A673 (cell line): ENCODE measurements at regions not wholly inside any gene's neighbourhood (a gene's known extent, or its start where the extent isn't known, plus 50 kb on each side); places are given as distances from the start of the nearest gene placed in this dataset.

ENCODE experiments used
- BruUV-seq: library from RNA; stranded (reverse); fragments of 400-500 nt; replicated peaks from 2 replicates; lab custom pipeline; 2021; lab: Mats Ljungman, UMichigan
- CTCF ChIA-PET: fragments of 300-600 bp; sonication (Branson Sonifier 250); formaldehyde crosslinking; loops from one replicate; lab custom pipeline; 2022; ENCODE audit warnings: antibody characterized with exemption; lab: Charles Lee
- POLR2A ChIA-PET: fragments of 300-600 bp; sonication (Branson Sonifier 250); formaldehyde crosslinking; loops from one replicate; lab custom pipeline; 2022; ENCODE audit warnings: antibody characterized with exemption; ENCODE audit not compliant: low non-redundant PET; lab: Charles Lee
- DNase-seq: peaks from one replicate; pipeline ENCODE4 v3.0.0-alpha.2; 2015; ENCODE audit warnings: low spot score
- H3K27ac ChIP-seq: fragments of 200-600 bp; sonication (generic); 2 replicates; pipeline ENCODE4 v1.5.1; 2016; ENCODE audit warnings: mixed run types, low read depth, mild to moderate bottlenecking, mixed read lengths, antibody characterized with exemption, low read length; ENCODE audit not compliant: poor library complexity, severe bottlenecking
- H3K27me3 ChIP-seq: fragments of 200-600 bp; sonication (generic); replicated peaks from 2 replicates; pipeline ENCODE4 v1.6.1; 2017; ENCODE audit warnings: mixed run types, low read depth, mild to moderate bottlenecking, mixed read lengths, antibody characterized with exemption, low read length; ENCODE audit not compliant: insufficient read depth, poor library complexity
- H3K36me3 ChIP-seq: fragments of 200-600 bp; sonication (generic); 2 replicates; pipeline ENCODE4 v1.6.1; 2016; ENCODE audit warnings: mixed run types, mild to moderate bottlenecking, mixed read lengths, antibody characterized with exemption, low read length; ENCODE audit not compliant: insufficient read depth, poor library complexity, severe bottlenecking
- H3K4me1 ChIP-seq: fragments of 200-600 bp; sonication (generic); 2 replicates; pipeline ENCODE4 v1.6.1; 2017; ENCODE audit warnings: mixed run types, mild to moderate bottlenecking, mixed read lengths, antibody characterized with exemption, low read length; ENCODE audit not compliant: insufficient read depth, poor library complexity, severe bottlenecking
- H3K4me3 ChIP-seq: fragments of 200-600 bp; sonication (generic); 2 replicates; pipeline ENCODE4 v1.5.1; 2016; ENCODE audit warnings: low read depth, mixed run types, mild to moderate bottlenecking, mixed read lengths, low read length; ENCODE audit not compliant: poor library complexity, severe bottlenecking
- H3K9me3 ChIP-seq: fragments of 200-600 bp; sonication (generic); 2 replicates; pipeline ENCODE4 v1.6.1; 2016; ENCODE audit warnings: mixed run types, low read depth, mild to moderate bottlenecking, mixed read lengths, antibody characterized with exemption, low read length; ENCODE audit not compliant: poor library complexity, severe bottlenecking
- CTCF ChIP-seq: fragments of 300-800, 200-600 bp; sonication (generic); conservative IDR thresholded peaks from 2 replicates; pipeline ENCODE4 v1.5.1; 2017; ENCODE audit warnings: low read depth, mild to moderate bottlenecking, antibody characterized with exemption, low read length, moderate library complexity, mixed read lengths
- EZH2 ChIP-seq: fragments of 200-600 bp; sonication (generic); IDR thresholded peaks from 2 replicates; pipeline ENCODE4 v1.6.1; 2017; ENCODE audit warnings: borderline replicate concordance, low read depth, mild to moderate bottlenecking, mixed read lengths, antibody characterized with exemption, low read length; ENCODE audit not compliant: poor library complexity, severe bottlenecking
- intact Hi-C: fragments of 100-400 bp; cut with micrococcal nuclease; formaldehyde crosslinking; loops from one replicate; pipeline ENCODE4 v1.10.0; 2022; ENCODE audit not compliant: unreplicated experiment

GRCh38 chr17:27066315-27066714 lies 227.6 kb upstream of the WSB1 start:
- intact Hi-C loops, result loop anchor here (10.0 kb wide), 1 partner anchor 48 kb away; no protein-coding TSS in a partner anchor
- Histone ChIP-seq H3K27me3 (no peaks in the 10 kb centered on the region), H3K36me3 (no peaks in the 10 kb centered on the region), H3K9me3 (no peaks in the 10 kb centered on the region), H3K27ac (no peak overlapping the region), H3K4me1 (no peaks in the 10 kb centered on the region), H3K4me3 (no peak overlapping the region)
- POLR2A ChIA-PET, result no interaction called here
- BruUV-seq, result no TSS peak
- CTCF ChIA-PET, result no interaction called here
- no peak for DNase-seq
- TF ChIP-seq CTCF (no peak), EZH2 (no peak)

- H3K9me3 ChIP-seq, result no peaks in the 10 kb centered on the region
Measured at GRCh38 chr17:27069842-27070508, 223.9 kb upstream of the WSB1 start.

GRCh38 chr17:27070836-27071235 lies 223.1 kb upstream of the WSB1 start:
- POLR2A ChIA-PET, result no interaction called here

More at GRCh38 chr17:27069842-27070508, 223.9 kb upstream of the WSB1 start:
- intact Hi-C loops, result loop anchor here (10.0 kb wide), 1 partner anchor 45 kb away; no protein-coding TSS in a partner anchor
- Histone ChIP-seq H3K27ac (no peak overlapping the region), H3K4me1 (no peaks in the 10 kb centered on the region), H3K27me3 (no peaks in the 10 kb centered on the region), H3K36me3 (no peaks in the 10 kb centered on the region), H3K4me3 (no peak overlapping the region)
- DNase-seq, result no peak
- no TSS peak for BruUV-seq
- CTCF ChIA-PET, result no interaction called here
- no peak for TF ChIP-seq CTCF
- no peak for TF ChIP-seq EZH2
- POLR2A ChIA-PET, result no interaction called here

More at GRCh38 chr17:27070836-27071235, 223.1 kb upstream of the WSB1 start:
- Histone ChIP-seq H3K27me3 (no peaks in the 10 kb centered on the region), H3K36me3 (no peaks in the 10 kb centered on the region), H3K4me1 (no peaks in the 10 kb centered on the region), H3K27ac (no peak overlapping the region), H3K4me3 (no peak overlapping the region), H3K9me3 (no peaks in the 10 kb centered on the region)
- CTCF ChIA-PET, result no interaction called here
- BruUV-seq, result no TSS peak
- no peak for DNase-seq
- intact Hi-C loops, result no loop called here
- no peak for TF ChIP-seq EZH2
- TF ChIP-seq CTCF, result no peak
